Esophagus squamous epithelium (tissue), 5 donors: ENCODE measurements at regions not wholly inside any gene's neighbourhood (a gene's known extent, or its start where the extent isn't known, plus 50 kb on each side); places are given as distances from the start of the nearest gene placed in this dataset.
"Not testable (repeated sequence)": the region's sequence is repeated elsewhere in the genome, so short reads cannot be mapped to it uniquely, and the experiment has no call there.

ENCODE experiments used
- DNase-seq: peaks from one replicate; lab custom pipeline; 2025; lab: John Stamatoyannopoulos, UW
- H3K27ac ChIP-seq, 4 donors: fragments of 200-600 bp; sonication (generic); one replicate each; pipeline ENCODE4 v1.5.1; 2016 to 2019; ENCODE audit warnings: mild to moderate bottlenecking in 1 of 4
- H3K27me3 ChIP-seq, 4 donors: fragments of 200-600 bp; sonication (generic); 1 replicate in 3 of 4; 2 replicates in 1 of 4; pipeline versions ENCODE4 v1.5.1 to v1.6.0; 2017 to 2021; ENCODE audit warnings: antibody characterized with exemption in 1 of 4
- H3K36me3 ChIP-seq, 3 donors: fragments of 200-600 bp; sonication (generic); one replicate each; pipeline ENCODE4 v1.5.1; 2016 to 2019
- H3K4me1 ChIP-seq, 3 donors: fragments of 200-600 bp; sonication (generic); one replicate each; pipeline ENCODE4 v1.5.1; 2017 to 2019
- H3K4me3 ChIP-seq, 4 donors: fragments of 200-600 bp; sonication (generic); 1 replicate in 3 of 4; 2 replicates in 1 of 4; pipeline ENCODE4 v1.5.1; 2016 to 2019; ENCODE audit warnings: mild to moderate bottlenecking in 2 of 4, moderate library complexity in 1 of 4
- H3K9me3 ChIP-seq, 3 donors: fragments of 200-600 bp; sonication (generic); one replicate each; pipeline ENCODE4 v1.5.1; 2016 to 2019
- CTCF ChIP-seq, 6 experiments: fragments of 450-650 bp in 4 of 6; fragments of 200-600 bp in 2 of 6; sonication (generic) in 2 of 6; IDR thresholded peaks; one replicate each; pipeline ENCODE4 v1.5.1; 2016 to 2019; ENCODE audit warnings: antibody characterized with exemption in 6 of 6, mild to moderate bottlenecking in 4 of 6, moderate library complexity in 4 of 6
- POLR2A ChIP-seq, 4 donors: fragments of 450-650 bp; IDR thresholded peaks; one replicate each; pipeline ENCODE4 v1.6.1; 2017; ENCODE audit warnings: antibody characterized with exemption in 4 of 4, mild to moderate bottlenecking in 4 of 4, moderate library complexity in 3 of 4
- WGBS, 2 donors: methylation state at CpG; one replicate each; pipeline ENCODE4 v1.1.5; 2018; 5-methylcytosine and 5-hydroxymethylcytosine counted together
- intact Hi-C: fragments of 100-400 bp; cut with DNase I; formaldehyde crosslinking; loops from one replicate; pipeline ENCODE4 v1.15.0; 2022
- donor health status: DM: yes; HTN: yes; CAD: no.

DNA sequence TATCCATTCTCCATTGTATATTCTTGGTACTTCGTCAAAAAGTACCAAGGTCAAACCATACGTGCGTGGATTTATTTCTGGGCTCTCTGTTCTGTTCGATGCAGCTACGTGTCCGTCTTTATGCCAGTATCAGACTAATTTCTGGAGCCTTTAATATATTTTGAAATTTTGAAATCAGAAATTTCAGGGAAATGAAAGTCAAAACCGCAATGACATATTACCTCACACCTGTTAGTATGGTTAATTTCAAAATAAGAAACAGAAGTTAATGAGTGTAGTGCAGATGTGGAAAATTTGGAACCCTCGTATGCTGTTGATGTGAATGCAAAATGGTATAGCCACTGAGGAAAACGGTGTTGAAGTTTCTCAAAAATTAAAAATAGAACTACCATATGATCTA is 156.1 kb upstream of the TRIB2 start:
- no peaks in the 10 kb centered on the region for H3K36me3 ChIP-seq
- TF ChIP-seq POLR2A (IDR thresholded peaks at IDR 0.05) (no peak), CTCF (IDR thresholded peaks at IDR 0.05) (no peak)
- DNase-seq, result no peak
- no peak overlapping the region for H3K27ac ChIP-seq
- intact Hi-C loops, result no loop called here
- 82 to 89% methylated on average over 9 of the region's 9 CpGs for WGBS, 2 donors
- peaks cover 0 to 4% (median 0%) of the 10 kb centered on the region in 4 donors for H3K27me3 ChIP-seq
- H3K9me3 ChIP-seq, result no peaks in the 10 kb centered on the region
- peaks cover 0 to 10% (median 2%) of the 10 kb centered on the region in 3 donors for H3K4me1 ChIP-seq
- no peak overlapping the region for H3K4me3 ChIP-seq

- H3K27ac ChIP-seq, result no peak overlapping the region
- H3K9me3 ChIP-seq, result no peaks in the 10 kb centered on the region
- 85 to 87% methylated on average over 3 of the region's 3 CpGs for WGBS, 2 donors
- intact Hi-C loops, result no loop called here
- no peaks in the 10 kb centered on the region for H3K27me3 ChIP-seq
- H3K36me3 ChIP-seq, result no peaks in the 10 kb centered on the region
- no peak for DNase-seq
- no peak for TF ChIP-seq CTCF (IDR thresholded peaks at IDR 0.05)
- no peak for TF ChIP-seq POLR2A (IDR thresholded peaks at IDR 0.05)
- no peak overlapping the region for H3K4me3 ChIP-seq
- H3K4me1 ChIP-seq, result peaks cover 0 to 6% (median 0%) of the 10 kb centered on the region in 3 donors
These were observed 149.3 kb upstream of the TRIB2 start for GRCh38 chr2:12567411-12567810.

DNA sequence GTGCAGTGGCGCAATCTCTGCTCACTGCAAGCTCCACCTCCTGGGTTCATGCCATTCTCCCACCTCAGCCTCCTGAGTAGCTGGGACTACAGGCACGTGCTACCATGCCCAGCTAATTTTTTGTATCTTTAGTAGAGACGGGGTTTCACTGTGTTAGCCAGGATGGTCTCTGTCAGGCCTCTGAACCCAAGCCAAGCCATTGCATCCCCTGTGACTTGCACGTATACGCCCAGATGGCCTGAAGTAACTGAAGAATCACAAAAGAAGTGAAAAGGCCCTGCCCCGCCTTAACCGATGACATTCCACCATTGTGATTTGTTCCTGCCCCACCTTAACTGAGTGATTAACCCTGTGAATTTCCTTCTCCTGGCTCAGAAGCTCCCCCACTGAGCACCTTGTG is 147.2 kb upstream of the TRIB2 start:
- H3K4me1 ChIP-seq, intact Hi-C loops, H3K27me3 ChIP-seq, DNase-seq, H3K4me3 ChIP-seq, H3K9me3 ChIP-seq, H3K27ac ChIP-seq, H3K36me3 ChIP-seq: not testable (repeated sequence)
- 42 to 68% methylated on average over 5 to 7 of the region's 7 CpGs for WGBS, 2 donors

- H3K4me1 ChIP-seq, intact Hi-C loops, H3K27ac ChIP-seq, H3K9me3 ChIP-seq, DNase-seq, H3K27me3 ChIP-seq, H3K36me3 ChIP-seq, H3K4me3 ChIP-seq: not testable (repeated sequence)
- 88 to 99% methylated on average over 6 to 8 of the region's 8 CpGs for WGBS, 2 donors
These were observed 146.8 kb upstream of the TRIB2 start for GRCh38 chr2:12569929-12570328.

GRCh38 chr2:12577091-12577490 is 139.6 kb upstream of the TRIB2 start:
- no peak overlapping the region for H3K27ac ChIP-seq
- TF ChIP-seq CTCF (IDR thresholded peaks at IDR 0.05) (no peak), POLR2A (IDR thresholded peaks at IDR 0.05) (no peak)
- H3K4me3 ChIP-seq, result no peak overlapping the region
- H3K9me3 ChIP-seq, result no peaks in the 10 kb centered on the region
- intact Hi-C loops, result no loop called here
- DNase-seq, result no peak
- H3K4me1 ChIP-seq, result no peaks in the 10 kb centered on the region
- H3K27me3 ChIP-seq, result no peaks in the 10 kb centered on the region
- no peaks in the 10 kb centered on the region for H3K36me3 ChIP-seq

GRCh38 chr2:12577567-12578253 is 139.0 kb upstream of the TRIB2 start:
- intact Hi-C loops, result no loop called here
- Histone ChIP-seq H3K9me3 (no peaks in the 10 kb centered on the region), H3K4me1 (no peaks in the 10 kb centered on the region), H3K27ac (no peak overlapping the region), H3K4me3 (no peak overlapping the region), H3K36me3 (no peaks in the 10 kb centered on the region), H3K27me3 (no peaks in the 10 kb centered on the region)
- no peak for DNase-seq
- WGBS, 2 donors, result 91 to 93% methylated on average over 7 of the region's 7 CpGs
- no peak for TF ChIP-seq CTCF (IDR thresholded peaks at IDR 0.05)
- no peak for TF ChIP-seq POLR2A (IDR thresholded peaks at IDR 0.05)
